ENCODE measurements at regions not wholly inside any gene's neighbourhood (a gene's known extent, or its start where the extent isn't known, plus 50 kb on each side); places are given as distances from the start of the nearest gene placed in this dataset.

GRCh38 chr6:71726121-71726520 lies 160.2 kb upstream of the RIMS1 start:
- TF ChIP-seq SIN3A (IDR thresholded peaks at IDR 0.05; ENCODE audit: borderline replicate concordance, insufficient read depth, low read length) (no peak), POLR2AphosphoS5 (IDR thresholded peaks at IDR 0.05; ENCODE audit: low read depth, low read length) (no peak), TAF1 (IDR thresholded peaks at IDR 0.05; ENCODE audit: borderline replicate concordance, insufficient read depth, low read length) (no peak)

Data from PFSK-1 (cell line).